ENCODE measurements at regions not wholly inside any gene's neighbourhood (a gene's known extent, or its start where the extent isn't known, plus 50 kb on each side); places are given as distances from the start of the nearest gene placed in this dataset.

- DNase-seq (ENCODE audit: low spot score) (no peak), FAIRE-seq (no peak), ATAC-seq (no peak)
- Histone ChIP-seq H4K20me1 (ENCODE audit: insufficient read depth, low read length) (peaks cover 3% of the 10 kb centered on the region; the same call in 1 of the 2 replicates), H3K36me3 (replicated peaks in 1 of 2; ENCODE audit: control insufficient read depth in 1 of 2, insufficient read depth in 2 of 2, low read length in 2 of 2) (no peaks in the 10 kb centered on the region), H3K9me3 (ENCODE audit: low read length) (no peaks in the 10 kb centered on the region), H3K4me1 (ENCODE audit: insufficient read depth, low read length) (no peaks in the 10 kb centered on the region), H3K9ac (ENCODE audit: insufficient read depth, low read depth, low read length) (no peak overlapping the region), H3K27ac (ENCODE audit: extremely low read length, insufficient read depth, low read length) (no peak overlapping the region), H3K4me2 (ENCODE audit: low read depth, low read length) (no peak overlapping the region), H3K27me3 (ENCODE audit: control insufficient read depth in 1 of 2, insufficient read depth in 2 of 2, low read length in 2 of 2) (peaks cover 35 to 97% of the 10 kb centered on the region in 2 experiments), H3K4me3 (replicated peaks in 1 of 3; ENCODE audit: insufficient read depth in 1 of 3, low read depth in 2 of 3, low read length in 3 of 3) (no peak overlapping the region), H2AFZ (ENCODE audit: low read length) (no peak overlapping the region), H3K79me2 (ENCODE audit: insufficient read depth, low read length) (no peaks in the 10 kb centered on the region)
- in situ Hi-C loops (cut with HindIII; ENCODE audit: extremely low pct_ligation_motif_present, low pct_unique_long_range_greater_than_20kb) (no loop called here), intact Hi-C loops (cut with micrococcal nuclease; ENCODE audit: unreplicated experiment) (no loop called here)
- ChIA-PET POLR2A (no interaction called here), CTCF (ENCODE audit: low intra/inter-chr PET ratio, low total read pairs) (no interaction called here)
- TF ChIP-seq EZH2 (conservative IDR thresholded peaks at IDR 0.05; ENCODE audit: low read depth, low read length): 0 out of 2 replicates have a peak, but pooled peaks have one; percentile 53
- TF ChIP-seq NFYB (CRISPR knock-in tag; IDR thresholded peaks at IDR 0.05): no peak
- no TSS peak for BruUV-seq (replicated peaks)
- 6% methylated on average over 14 of the region's 14 CpGs for WGBS (ENCODE audit: low lambda C conversion rate)
These were observed 193.3 kb downstream of the RBFOX3 start for GRCh38 chr17:79417476-79417988.

GRCh38 chr17:79415909-79416308, 194.9 kb downstream of the RBFOX3 start:
- ATAC-seq (no peak), FAIRE-seq (no peak)
- POLR2A ChIA-PET: no interaction called here

More at GRCh38 chr17:79415909-79416308, 194.9 kb downstream of the RBFOX3 start:
- Histone ChIP-seq H3K4me2 (ENCODE audit: low read depth, low read length) (no peak overlapping the region), H3K4me1 (ENCODE audit: insufficient read depth, low read length) (no peaks in the 10 kb centered on the region), H3K4me3 (replicated peaks in 1 of 3; ENCODE audit: insufficient read depth in 1 of 3, low read depth in 2 of 3, low read length in 3 of 3) (no peak overlapping the region), H2AFZ (ENCODE audit: low read length) (no peak overlapping the region), H3K9ac (ENCODE audit: insufficient read depth, low read depth, low read length) (no peak overlapping the region), H3K27ac (ENCODE audit: extremely low read length, insufficient read depth, low read length) (no peak overlapping the region), H4K20me1 (ENCODE audit: insufficient read depth, low read length) (peaks cover 3% of the 10 kb centered on the region; the same call in 1 of the 2 replicates), H3K27me3 (ENCODE audit: control insufficient read depth in 1 of 2, insufficient read depth in 2 of 2, low read length in 2 of 2) (peaks cover 26 to 91% of the 10 kb centered on the region in 2 experiments), H3K36me3 (replicated peaks in 1 of 2; ENCODE audit: control insufficient read depth in 1 of 2, insufficient read depth in 2 of 2, low read length in 2 of 2) (no peaks in the 10 kb centered on the region), H3K79me2 (ENCODE audit: insufficient read depth, low read length) (no peaks in the 10 kb centered on the region), H3K9me3 (ENCODE audit: low read length) (no peaks in the 10 kb centered on the region)
- CTCF ChIA-PET (ENCODE audit: low intra/inter-chr PET ratio, low total read pairs): no interaction called here
- no peak for TF ChIP-seq ELF4 (CRISPR knock-in tag; IDR thresholded peaks at IDR 0.05; ENCODE audit: borderline replicate concordance)
- no peak for TF ChIP-seq RNF2 (conservative IDR thresholded peaks at IDR 0.05; ENCODE audit: low read depth)
- no peak for TF ChIP-seq CREM (IDR thresholded peaks at IDR 0.05)
- TF ChIP-seq CREM (CRISPR knock-in tag; IDR thresholded peaks at IDR 0.05): no peak
- no peak for TF ChIP-seq SAP130 (CRISPR knock-in tag; IDR thresholded peaks at IDR 0.05; ENCODE audit: low read depth)
- no peak for DNase-seq (ENCODE audit: low spot score)
- in situ Hi-C loops (cut with HindIII; ENCODE audit: extremely low pct_ligation_motif_present, low pct_unique_long_range_greater_than_20kb) (no loop called here), intact Hi-C loops (cut with micrococcal nuclease; ENCODE audit: unreplicated experiment) (no loop called here)
- BruUV-seq (replicated peaks): no TSS peak
- 31% methylated on average over 6 of the region's 9 CpGs for WGBS (ENCODE audit: low lambda C conversion rate)

Measured in HepG2 (cell line).